ENCODE measurements at regions not wholly inside any gene's neighbourhood (a gene's known extent, or its start where the extent isn't known, plus 50 kb on each side); places are given as distances from the start of the nearest gene placed in this dataset.

DNA sequence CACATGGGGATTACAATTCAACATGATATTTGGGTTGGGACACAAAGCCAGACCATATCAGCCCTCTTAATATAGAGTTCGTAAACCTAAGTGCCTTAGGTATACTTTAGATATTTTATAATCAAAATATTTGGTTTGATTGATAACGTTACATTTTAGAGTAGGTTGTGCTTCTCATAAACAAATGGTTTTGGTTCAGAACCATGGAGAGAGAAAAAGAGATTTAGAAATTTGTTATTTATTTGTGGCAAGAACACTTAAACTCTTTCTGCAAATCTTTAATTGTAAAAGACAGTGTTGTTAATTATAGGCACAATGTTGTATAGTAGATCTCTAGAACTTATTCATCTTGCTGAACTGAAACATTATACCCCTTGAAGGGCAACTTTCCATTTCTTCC is 298.8 kb downstream of the TENT4A start:
- TF ChIP-seq, protein P1, sequence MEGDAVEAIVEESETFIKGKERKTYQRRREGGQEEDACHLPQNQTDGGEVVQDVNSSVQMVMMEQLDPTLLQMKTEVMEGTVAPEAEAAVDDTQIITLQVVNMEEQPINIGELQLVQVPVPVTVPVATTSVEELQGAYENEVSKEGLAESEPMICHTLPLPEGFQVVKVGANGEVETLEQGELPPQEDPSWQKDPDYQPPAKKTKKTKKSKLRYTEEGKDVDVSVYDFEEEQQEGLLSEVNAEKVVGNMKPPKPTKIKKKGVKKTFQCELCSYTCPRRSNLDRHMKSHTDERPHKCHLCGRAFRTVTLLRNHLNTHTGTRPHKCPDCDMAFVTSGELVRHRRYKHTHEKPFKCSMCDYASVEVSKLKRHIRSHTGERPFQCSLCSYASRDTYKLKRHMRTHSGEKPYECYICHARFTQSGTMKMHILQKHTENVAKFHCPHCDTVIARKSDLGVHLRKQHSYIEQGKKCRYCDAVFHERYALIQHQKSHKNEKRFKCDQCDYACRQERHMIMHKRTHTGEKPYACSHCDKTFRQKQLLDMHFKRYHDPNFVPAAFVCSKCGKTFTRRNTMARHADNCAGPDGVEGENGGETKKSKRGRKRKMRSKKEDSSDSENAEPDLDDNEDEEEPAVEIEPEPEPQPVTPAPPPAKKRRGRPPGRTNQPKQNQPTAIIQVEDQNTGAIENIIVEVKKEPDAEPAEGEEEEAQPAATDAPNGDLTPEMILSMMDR (IDR thresholded peaks at IDR 0.05; ENCODE audit: low read depth, low read length, missing input control), result no peak
- TF ChIP-seq, protein P2, sequence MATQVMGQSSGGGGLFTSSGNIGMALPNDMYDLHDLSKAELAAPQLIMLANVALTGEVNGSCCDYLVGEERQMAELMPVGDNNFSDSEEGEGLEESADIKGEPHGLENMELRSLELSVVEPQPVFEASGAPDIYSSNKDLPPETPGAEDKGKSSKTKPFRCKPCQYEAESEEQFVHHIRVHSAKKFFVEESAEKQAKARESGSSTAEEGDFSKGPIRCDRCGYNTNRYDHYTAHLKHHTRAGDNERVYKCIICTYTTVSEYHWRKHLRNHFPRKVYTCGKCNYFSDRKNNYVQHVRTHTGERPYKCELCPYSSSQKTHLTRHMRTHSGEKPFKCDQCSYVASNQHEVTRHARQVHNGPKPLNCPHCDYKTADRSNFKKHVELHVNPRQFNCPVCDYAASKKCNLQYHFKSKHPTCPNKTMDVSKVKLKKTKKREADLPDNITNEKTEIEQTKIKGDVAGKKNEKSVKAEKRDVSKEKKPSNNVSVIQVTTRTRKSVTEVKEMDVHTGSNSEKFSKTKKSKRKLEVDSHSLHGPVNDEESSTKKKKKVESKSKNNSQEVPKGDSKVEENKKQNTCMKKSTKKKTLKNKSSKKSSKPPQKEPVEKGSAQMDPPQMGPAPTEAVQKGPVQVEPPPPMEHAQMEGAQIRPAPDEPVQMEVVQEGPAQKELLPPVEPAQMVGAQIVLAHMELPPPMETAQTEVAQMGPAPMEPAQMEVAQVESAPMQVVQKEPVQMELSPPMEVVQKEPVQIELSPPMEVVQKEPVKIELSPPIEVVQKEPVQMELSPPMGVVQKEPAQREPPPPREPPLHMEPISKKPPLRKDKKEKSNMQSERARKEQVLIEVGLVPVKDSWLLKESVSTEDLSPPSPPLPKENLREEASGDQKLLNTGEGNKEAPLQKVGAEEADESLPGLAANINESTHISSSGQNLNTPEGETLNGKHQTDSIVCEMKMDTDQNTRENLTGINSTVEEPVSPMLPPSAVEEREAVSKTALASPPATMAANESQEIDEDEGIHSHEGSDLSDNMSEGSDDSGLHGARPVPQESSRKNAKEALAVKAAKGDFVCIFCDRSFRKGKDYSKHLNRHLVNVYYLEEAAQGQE (IDR thresholded peaks at IDR 0.05), result peak; percentile 81
- no peak for TF ChIP-seq JUND (IDR thresholded peaks at IDR 0.05)
- no peak for TF ChIP-seq TAF1 (conservative IDR thresholded peaks at IDR 0.05)

All from liver (tissue), 3 donors.